ENCODE measurements at regions not wholly inside any gene's neighbourhood (a gene's known extent, or its start where the extent isn't known, plus 50 kb on each side); places are given as distances from the start of the nearest gene placed in this dataset.

DNA sequence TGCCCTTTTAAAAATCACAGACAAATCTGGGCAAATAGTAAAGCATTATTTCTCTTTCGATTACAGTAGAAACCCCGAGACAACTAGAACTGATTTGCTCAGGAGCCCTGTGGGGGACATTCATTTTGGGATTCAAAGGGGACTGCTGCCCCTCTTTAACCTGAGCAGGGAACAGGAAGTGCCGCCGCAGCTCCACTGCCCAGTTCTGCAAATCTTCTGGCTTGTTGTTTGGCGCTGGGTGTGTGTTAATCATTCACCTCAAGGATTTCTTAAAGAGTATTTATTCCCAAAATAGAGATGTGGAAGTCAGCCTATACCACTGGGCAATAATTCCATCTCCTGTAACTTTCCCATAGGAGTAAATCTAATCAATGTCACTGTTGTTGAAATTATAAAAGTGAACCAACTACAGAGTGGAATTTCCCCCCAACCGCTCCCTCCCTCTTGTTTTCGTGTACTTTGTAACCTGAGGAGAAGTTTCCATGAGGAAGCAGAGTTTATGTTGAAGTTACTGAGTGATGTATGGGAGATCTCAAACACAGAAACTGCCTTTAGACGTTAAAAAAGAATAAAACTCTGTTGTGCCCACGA lies 515.8 kb downstream of the KLF12 start:
- Mint-ChIP-seq H3K4me1 (ENCODE audit: low read depth) (peaks cover 8% of the 10 kb centered on the region), H3K36me3 (ENCODE audit: low read depth) (no peaks in the 10 kb centered on the region), H3K4me3 (ENCODE audit: unreplicated experiment) (no peak overlapping the region), H3K9me3 (ENCODE audit: low read depth) (peaks cover 1% of the 10 kb centered on the region), H3K27ac (ENCODE audit: unreplicated experiment) (no peak overlapping the region), H3K27me3 (ENCODE audit: low read depth) (peaks cover 4% of the 10 kb centered on the region)
- TF ChIP-seq CTCF (IDR thresholded peaks at IDR 0.05) = no peak
- no peak for DNase-seq (ENCODE audit: low spot score)

GRCh38 chr13:73616861-73617260 lies 517.3 kb downstream of the KLF12 start:
- no peak for TF ChIP-seq CTCF (IDR thresholded peaks at IDR 0.05)
- no peak overlapping the region for H3K27ac Mint-ChIP-seq (ENCODE audit: unreplicated experiment)
- no peak for DNase-seq (ENCODE audit: low spot score)
- no peak overlapping the region for H3K4me3 Mint-ChIP-seq (ENCODE audit: unreplicated experiment)
- H3K9me3 Mint-ChIP-seq (ENCODE audit: low read depth) = peaks cover 5% of the 10 kb centered on the region
- H3K36me3 Mint-ChIP-seq (ENCODE audit: low read depth) = no peaks in the 10 kb centered on the region
- H3K27me3 Mint-ChIP-seq (ENCODE audit: low read depth) = peaks cover 2% of the 10 kb centered on the region
- H3K4me1 Mint-ChIP-seq (ENCODE audit: low read depth) = peaks cover 8% of the 10 kb centered on the region

GRCh38 chr13:73610799-73611592 lies 523.2 kb downstream of the KLF12 start:
- Mint-ChIP-seq H3K4me3 (ENCODE audit: unreplicated experiment) (no peak overlapping the region), H3K4me1 (ENCODE audit: low read depth) (no peaks in the 10 kb centered on the region), H3K9me3 (ENCODE audit: low read depth) (peaks cover 5% of the 10 kb centered on the region), H3K27ac (ENCODE audit: unreplicated experiment) (no peak overlapping the region), H3K27me3 (ENCODE audit: low read depth) (peaks cover 2% of the 10 kb centered on the region), H3K36me3 (ENCODE audit: low read depth) (no peaks in the 10 kb centered on the region)
- TF ChIP-seq CTCF (IDR thresholded peaks at IDR 0.05) = no peak
- no peak for DNase-seq (ENCODE audit: low spot score)

GRCh38 chr13:73608711-73609485 lies 525.3 kb downstream of the KLF12 start:
- Mint-ChIP-seq H3K4me1 (ENCODE audit: low read depth) (no peaks in the 10 kb centered on the region), H3K4me3 (ENCODE audit: unreplicated experiment) (no peak overlapping the region), H3K9me3 (ENCODE audit: low read depth) (peaks cover 10% of the 10 kb centered on the region), H3K27me3 (ENCODE audit: low read depth) (no peaks in the 10 kb centered on the region), H3K27ac (ENCODE audit: unreplicated experiment) (no peak overlapping the region), H3K36me3 (ENCODE audit: low read depth) (no peaks in the 10 kb centered on the region)
- no peak for TF ChIP-seq CTCF (IDR thresholded peaks at IDR 0.05)
- no peak for DNase-seq (ENCODE audit: low spot score)

DNA sequence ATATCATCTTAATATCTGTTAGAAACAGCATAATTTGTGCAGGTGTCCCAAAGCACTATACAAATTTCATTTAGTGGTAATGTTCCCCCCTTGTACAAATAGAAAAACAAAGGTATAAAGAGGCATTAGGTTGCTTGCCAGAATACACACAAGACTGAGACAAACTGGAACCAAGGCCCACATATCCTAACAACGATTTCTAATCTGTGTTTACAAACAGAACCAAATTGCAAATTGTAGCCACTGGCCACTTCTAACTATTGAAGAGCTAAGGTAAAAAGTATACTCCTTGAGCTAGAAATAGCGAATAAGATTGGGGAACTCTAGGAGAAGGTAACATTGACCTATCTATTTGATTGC lies 526.1 kb downstream of the KLF12 start:
- no peaks in the 10 kb centered on the region for H3K36me3 Mint-ChIP-seq (ENCODE audit: low read depth)
- H3K9me3 Mint-ChIP-seq (ENCODE audit: low read depth) = peaks cover 6% of the 10 kb centered on the region
- TF ChIP-seq CTCF (IDR thresholded peaks at IDR 0.05) = no peak
- DNase-seq (ENCODE audit: low spot score) = no peak
- no peak overlapping the region for H3K4me3 Mint-ChIP-seq (ENCODE audit: unreplicated experiment)
- no peaks in the 10 kb centered on the region for H3K27me3 Mint-ChIP-seq (ENCODE audit: low read depth)
- no peak overlapping the region for H3K27ac Mint-ChIP-seq (ENCODE audit: unreplicated experiment)
- no peaks in the 10 kb centered on the region for H3K4me1 Mint-ChIP-seq (ENCODE audit: low read depth)

Data from chondrocyte (in vitro differentiated cells).